ENCODE measurements at regions not wholly inside any gene's neighbourhood (a gene's known extent, or its start where the extent isn't known, plus 50 kb on each side); places are given as distances from the start of the nearest gene placed in this dataset.

DNA sequence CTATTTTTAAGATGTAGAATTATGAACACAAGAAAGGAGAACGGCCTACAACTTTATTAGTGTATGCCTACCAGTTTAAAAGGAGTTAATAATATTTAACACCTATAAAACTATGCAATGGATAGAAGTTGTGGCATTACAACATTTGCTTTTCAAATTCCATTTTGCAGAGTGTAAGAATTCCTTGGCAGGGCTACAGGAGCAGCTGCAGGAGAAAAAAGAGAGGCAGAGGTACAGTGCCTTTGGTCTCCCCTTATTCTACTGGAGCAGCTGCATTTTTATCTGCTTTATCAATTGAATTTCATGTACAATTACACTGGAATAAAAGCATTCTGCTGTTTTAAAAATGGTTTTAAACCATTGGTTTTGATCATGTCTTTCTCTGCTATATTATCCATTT is 145.7 kb upstream of the KCNH8 start:
- WGBS (ENCODE audit: extremely low coverage, insufficient read length, low lambda C conversion rate) = no CpG with 5 or more reads among the region's 1 CpG
- no peak overlapping the region for H2BK5ac ChIP-seq (ENCODE audit: insufficient read length, low read length)
- TF ChIP-seq, protein P1, sequence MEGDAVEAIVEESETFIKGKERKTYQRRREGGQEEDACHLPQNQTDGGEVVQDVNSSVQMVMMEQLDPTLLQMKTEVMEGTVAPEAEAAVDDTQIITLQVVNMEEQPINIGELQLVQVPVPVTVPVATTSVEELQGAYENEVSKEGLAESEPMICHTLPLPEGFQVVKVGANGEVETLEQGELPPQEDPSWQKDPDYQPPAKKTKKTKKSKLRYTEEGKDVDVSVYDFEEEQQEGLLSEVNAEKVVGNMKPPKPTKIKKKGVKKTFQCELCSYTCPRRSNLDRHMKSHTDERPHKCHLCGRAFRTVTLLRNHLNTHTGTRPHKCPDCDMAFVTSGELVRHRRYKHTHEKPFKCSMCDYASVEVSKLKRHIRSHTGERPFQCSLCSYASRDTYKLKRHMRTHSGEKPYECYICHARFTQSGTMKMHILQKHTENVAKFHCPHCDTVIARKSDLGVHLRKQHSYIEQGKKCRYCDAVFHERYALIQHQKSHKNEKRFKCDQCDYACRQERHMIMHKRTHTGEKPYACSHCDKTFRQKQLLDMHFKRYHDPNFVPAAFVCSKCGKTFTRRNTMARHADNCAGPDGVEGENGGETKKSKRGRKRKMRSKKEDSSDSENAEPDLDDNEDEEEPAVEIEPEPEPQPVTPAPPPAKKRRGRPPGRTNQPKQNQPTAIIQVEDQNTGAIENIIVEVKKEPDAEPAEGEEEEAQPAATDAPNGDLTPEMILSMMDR (conservative IDR thresholded peaks at IDR 0.05) = no peak
- no peaks in the 10 kb centered on the region for H3K23me2 ChIP-seq (ENCODE audit: insufficient read length, low read depth, low read length, poor library complexity, severe bottlenecking)
- no peaks in the 10 kb centered on the region for H4K20me1 ChIP-seq (ENCODE audit: control insufficient read depth, insufficient read depth, insufficient read length)
- H3K27ac ChIP-seq (ENCODE audit: insufficient read length, low read depth, low read length) = no peak overlapping the region
- no peak for DNase-seq
- no peak overlapping the region for H2BK20ac ChIP-seq (ENCODE audit: low read depth, low read length, poor library complexity, severe bottlenecking)
- H3K27ac Mint-ChIP-seq = no peak overlapping the region
- H3T11ph ChIP-seq (ENCODE audit: low read length) = no peak overlapping the region
- no peaks in the 10 kb centered on the region for H3K79me1 ChIP-seq (ENCODE audit: insufficient read depth, low read depth, low read length, poor library complexity, severe bottlenecking)
- H2AFZ ChIP-seq (ENCODE audit: low read length) = no peak overlapping the region
- H4K91ac ChIP-seq (ENCODE audit: insufficient read length, low read depth, low read length) = no peak overlapping the region
- no peaks in the 10 kb centered on the region for H3K9me3 ChIP-seq (ENCODE audit: control insufficient read depth, low read depth, low read length)
- H3K27me3 ChIP-seq (ENCODE audit: insufficient read depth, low read length) = no peaks in the 10 kb centered on the region
- H3K9ac ChIP-seq (ENCODE audit: extremely low read depth, insufficient read length, low read length) = no peak overlapping the region
- H3K4me2 ChIP-seq (ENCODE audit: insufficient read depth, insufficient read length, low read length) = no peak overlapping the region
- H2BK120ac ChIP-seq (ENCODE audit: low read depth, low read length, poor library complexity, severe bottlenecking) = no peak overlapping the region
- no peak overlapping the region for H3K18ac ChIP-seq (ENCODE audit: insufficient read length, low read depth, low read length)
- peaks cover 1 to 3% of the 10 kb centered on the region in 2 experiments; a peak in 2 of 5 replicates for H3K9me3 Mint-ChIP-seq
- no peak overlapping the region for H2BK12ac ChIP-seq (ENCODE audit: insufficient read length, low read depth, low read length)
- H2AK5ac ChIP-seq (ENCODE audit: insufficient read length, low read length) = no peak overlapping the region
- no peak overlapping the region for H2BK15ac ChIP-seq (ENCODE audit: low read depth, low read length)
- H3K4me3 Mint-ChIP-seq = no peak overlapping the region
- peaks cover 1 to 5% (median 2%) of the 10 kb centered on the region in 3 experiments; a peak in 3 of 7 replicates for H3K36me3 Mint-ChIP-seq (ENCODE audit: insufficient read depth in 1 of 3, low read depth in 3 of 3)
- no peaks in the 10 kb centered on the region for H3K27me3 Mint-ChIP-seq (ENCODE audit: low read depth)
- no peaks in the 10 kb centered on the region; the same call in 1 of the 2 replicates for H3K4me1 ChIP-seq (ENCODE audit: insufficient read depth, low read length)
- no peak overlapping the region for H3K4ac ChIP-seq (ENCODE audit: low read depth, low read length)
- no peak overlapping the region for H3K14ac ChIP-seq (ENCODE audit: insufficient read depth, low read length)
- H3K4me1 Mint-ChIP-seq = peaks cover 0 to 3% of the 10 kb centered on the region in 2 experiments; a peak in 1 of 4 replicates
- no peak overlapping the region for H3K56ac ChIP-seq (ENCODE audit: insufficient read length, low read depth, low read length)
- no peak overlapping the region for H4K5ac ChIP-seq (ENCODE audit: insufficient read length, low read depth, low read length)
- no peak overlapping the region for H4K8ac ChIP-seq (replicated peaks; ENCODE audit: insufficient read length, low read depth, low read length)
- no peak overlapping the region for H3K23ac ChIP-seq (ENCODE audit: insufficient read length, low read depth, low read length)
- no peaks in the 10 kb centered on the region for H3K79me2 ChIP-seq (ENCODE audit: insufficient read depth, low read length)
